H1 (cell line): ENCODE measurements at regions not wholly inside any gene's neighbourhood (a gene's known extent, or its start where the extent isn't known, plus 50 kb on each side); places are given as distances from the start of the nearest gene placed in this dataset.

ENCODE experiments used
- CTCF ChIA-PET: fragments of 300-600 bp; sonication (Branson Sonifier 250); formaldehyde crosslinking; loops from one replicate; lab custom pipeline; 2021; ENCODE audit not compliant: partially characterized antibody; lab: Charles Lee
- POLR2A ChIA-PET: fragments of 300-600 bp; sonication (Branson Sonifier 250); formaldehyde crosslinking; loops from one replicate; lab custom pipeline; 2021; ENCODE audit warnings: inconsistent platforms; ENCODE audit not compliant: partially characterized antibody; lab: Charles Lee
- DNase-seq, 2 experiments: peaks; one replicate each; pipeline versions ENCODE4 v3.0.0 to v3.0.0-alpha.2; 2010 to 2022; ENCODE audit warnings: low spot score in 2 of 2, low read depth in 1 of 2, mixed read lengths in 1 of 2
- FAIRE-seq: peaks from 2 replicates; lab custom pipeline; 2011; peaks lifted over from hg19 to GRCh38; lab: Jason Lieb, UNC
- H2AFZ ChIP-seq: 2 replicates; pipeline ENCODE4 v1.8.1; 2012; ENCODE audit warnings: low read length, inconsistent platforms
- H2AK5ac ChIP-seq: 2 replicates; pipeline ENCODE4 v1.6.1; 2013; ENCODE audit warnings: low read depth, low read length
- H2BK120ac ChIP-seq: replicated peaks from 2 replicates; pipeline ENCODE3; 2013; ENCODE audit warnings: low read depth, low read length, inconsistent platforms
- H2BK12ac ChIP-seq: 2 replicates; pipeline ENCODE4 v1.6.1; 2013; ENCODE audit warnings: low read depth, low read length
- H2BK15ac ChIP-seq: 2 replicates; pipeline ENCODE4 v1.6.1; 2013; ENCODE audit warnings: low read length
- H2BK20ac ChIP-seq: 2 replicates; pipeline ENCODE4 v1.6.1; 2013; ENCODE audit warnings: low read length
- H2BK5ac ChIP-seq: 2 replicates; pipeline ENCODE4 v1.6.1; 2013; ENCODE audit warnings: low read depth, low read length
- H3K14ac ChIP-seq: 2 replicates; pipeline ENCODE4 v1.6.1; 2013; ENCODE audit warnings: inconsistent platforms; ENCODE audit not compliant: insufficient read length
- H3K18ac ChIP-seq: 2 replicates; pipeline ENCODE4 v1.6.1; 2013; ENCODE audit warnings: low read length; ENCODE audit errors: extremely low read depth
- H3K23ac ChIP-seq: 2 replicates; pipeline ENCODE4 v1.6.1; 2013; ENCODE audit warnings: inconsistent platforms; ENCODE audit not compliant: insufficient read length
- H3K23me2 ChIP-seq: 2 replicates; pipeline ENCODE4 v1.6.1; 2013; ENCODE audit warnings: low read depth, low read length
- H3K27ac ChIP-seq: 2 replicates; pipeline ENCODE4 v1.6.1; 2011; ENCODE audit warnings: low read depth, low read length, inconsistent platforms
- H3K27me3 ChIP-seq, 4 experiments: replicated peaks in 1 of 4; 1 replicate in 1 of 4; 2 replicates in 3 of 4; pipeline versions ENCODE4 v1.6.1 to v1.8.1; 2011 to 2013; ENCODE audit warnings: low read length in 3 of 4, mild to moderate bottlenecking in 3 of 4, inconsistent platforms in 2 of 4, mixed read lengths in 2 of 4, moderate library complexity in 1 of 4; ENCODE audit not compliant: control insufficient read depth in 3 of 4, insufficient read depth in 3 of 4; ENCODE audit errors: extremely low read depth in 1 of 4
- H3K36me3 ChIP-seq, 4 experiments: 2 replicates each; pipeline versions ENCODE4 v1.6.1 to v1.8.1; 2011 to 2013; ENCODE audit warnings: mild to moderate bottlenecking in 4 of 4, low read length in 3 of 4, moderate library complexity in 2 of 4, control low read depth in 1 of 4, inconsistent platforms in 1 of 4; ENCODE audit not compliant: insufficient read depth in 4 of 4, control insufficient read depth in 2 of 4
- H3K4ac ChIP-seq: replicated peaks from 2 replicates; pipeline ENCODE3; 2013; ENCODE audit warnings: low read length, low read depth, mixed read lengths, inconsistent platforms; ENCODE audit not compliant: insufficient read length
- H3K4me1 ChIP-seq, 4 experiments: replicated peaks in 1 of 4; 1 replicate in 1 of 4; 2 replicates in 3 of 4; pipeline versions ENCODE4 v1.6.1 to v1.8.1; 2011 to 2013; ENCODE audit warnings: low read length in 3 of 4, inconsistent platforms in 2 of 4, mixed read lengths in 1 of 4; ENCODE audit not compliant: insufficient read depth in 4 of 4, control insufficient read depth in 3 of 4
- H3K4me2 ChIP-seq, 2 experiments: 2 replicates each; pipeline versions ENCODE4 v1.6.1 to v1.8.1; 2011 to 2013; ENCODE audit warnings: low read depth in 2 of 2, low read length in 2 of 2, control low read depth in 1 of 2, inconsistent platforms in 1 of 2, mild to moderate bottlenecking in 1 of 2; ENCODE audit not compliant: insufficient read depth in 1 of 2
- H3K4me3 ChIP-seq, 4 experiments: fragments of 200-600, 300-600 bp in 1 of 4; sonication (generic), shearing (Covaris generic), sonication (Bioruptor Twin) in 1 of 4; 2 replicates each; pipeline versions ENCODE4 v1.5.1 to v1.8.1; 2011 to 2016; ENCODE audit warnings: low read length in 4 of 4, low read depth in 3 of 4, control low read depth in 2 of 4, inconsistent platforms in 2 of 4, mild to moderate bottlenecking in 2 of 4, mixed read lengths in 1 of 4, moderate library complexity in 1 of 4; ENCODE audit not compliant: insufficient read depth in 2 of 4; ENCODE audit errors: extremely low read depth in 1 of 4
- H3K56ac ChIP-seq: replicated peaks from 2 replicates; pipeline ENCODE3; 2013; ENCODE audit warnings: low read depth, mild to moderate bottlenecking, mixed read lengths, low read length, inconsistent platforms; ENCODE audit not compliant: insufficient read length
- H3K79me1 ChIP-seq: 2 replicates; pipeline ENCODE4 v1.6.1; 2013; ENCODE audit warnings: low read depth, low read length, control low read depth
- H3K79me2 ChIP-seq, 2 experiments: 2 replicates each; pipeline versions ENCODE4 v1.6.1 to v1.8.1; 2012 to 2013; ENCODE audit warnings: low read length in 2 of 2, mild to moderate bottlenecking in 2 of 2, inconsistent platforms in 1 of 2; ENCODE audit not compliant: insufficient read depth in 2 of 2, control insufficient read depth in 1 of 2
- H3K9ac ChIP-seq, 4 experiments: replicated peaks in 1 of 4; 1 replicate in 1 of 4; 2 replicates in 3 of 4; pipeline versions ENCODE4 v1.6.1 to v1.8.1; 2011 to 2013; ENCODE audit warnings: low read depth in 3 of 4, low read length in 3 of 4, control low read depth in 2 of 4, mild to moderate bottlenecking in 2 of 4, moderate library complexity in 2 of 4, inconsistent platforms in 1 of 4; ENCODE audit errors: extremely low read depth in 1 of 4
- H3K9me3 ChIP-seq, 2 experiments: 2 replicates each; pipeline versions ENCODE4 v1.6.1 to v1.8.1; 2012 to 2013; ENCODE audit warnings: mild to moderate bottlenecking in 2 of 2, moderate library complexity in 2 of 2, control low read depth in 1 of 2, inconsistent platforms in 1 of 2, low read depth in 1 of 2, low read length in 1 of 2, mixed read lengths in 1 of 2; ENCODE audit not compliant: insufficient read depth in 2 of 2
- H4K20me1 ChIP-seq, 2 experiments: replicated peaks in 1 of 2; 2 replicates each; pipeline versions ENCODE3 to v1.8.1; 2011 to 2013; ENCODE audit warnings: inconsistent platforms in 2 of 2, low read length in 2 of 2, mild to moderate bottlenecking in 1 of 2; ENCODE audit not compliant: insufficient read depth in 2 of 2, control insufficient read depth in 1 of 2
- H4K5ac ChIP-seq: 2 replicates; pipeline ENCODE4 v1.6.1; 2013; ENCODE audit warnings: low read length, low read depth, mixed read lengths, inconsistent platforms; ENCODE audit not compliant: insufficient read length
- H4K8ac ChIP-seq: 2 replicates; pipeline ENCODE4 v1.8.0; 2013; ENCODE audit warnings: mild to moderate bottlenecking, moderate library complexity, low read length, inconsistent platforms; ENCODE audit not compliant: insufficient read depth; ENCODE audit errors: extremely low read depth
- H4K91ac ChIP-seq: replicated peaks from 2 replicates; pipeline ENCODE3; 2013; ENCODE audit warnings: low read length, mixed read lengths, inconsistent platforms; ENCODE audit not compliant: insufficient read length
- CHD2 ChIP-seq: IDR thresholded peaks from 2 replicates; pipeline ENCODE4 v1.6.1; 2012; ENCODE audit warnings: low read length, improper control_type of control experiment
- CREB1 ChIP-seq: IDR thresholded peaks from 2 replicates; pipeline ENCODE4 v1.6.1; 2012; ENCODE audit warnings: inconsistent platforms
- JUND ChIP-seq: IDR thresholded peaks from 2 replicates; pipeline ENCODE4 v1.6.1; 2011; ENCODE audit warnings: mild to moderate bottlenecking, improper control_type of control experiment, low read length
- KDM1A ChIP-seq: fragments of 200-600, 300-600 bp; sonication (generic); IDR thresholded peaks from 2 replicates; pipeline ENCODE4 v1.7.1; 2016; ENCODE audit warnings: mild to moderate bottlenecking, low read length, borderline replicate concordance
- MAFK ChIP-seq: IDR thresholded peaks from 2 replicates; pipeline ENCODE4 v1.6.1; 2012; ENCODE audit warnings: low read depth, mild to moderate bottlenecking, improper control_type of control experiment, low read length
- POU5F1 ChIP-seq: IDR thresholded peaks from 2 replicates; pipeline ENCODE4 v1.6.1; 2011; ENCODE audit warnings: low read depth, mild to moderate bottlenecking, low read length, moderate library complexity
- RAD21 ChIP-seq, 2 experiments: IDR thresholded peaks in 1 of 2; conservative IDR thresholded peaks in 1 of 2; 2 replicates each; pipeline ENCODE4 v1.6.1; 2011; ENCODE audit warnings: low read depth in 2 of 2, low read length in 2 of 2, improper control_type of control experiment in 1 of 2, inconsistent platforms in 1 of 2, mild to moderate bottlenecking in 1 of 2, moderate library complexity in 1 of 2
- RBBP5 ChIP-seq: IDR thresholded peaks from 2 replicates; pipeline ENCODE4 v1.7.1; 2012; ENCODE audit warnings: low read depth, mild to moderate bottlenecking, inconsistent platforms, low read length, moderate library complexity, borderline replicate concordance
- SIRT6 ChIP-seq: IDR thresholded peaks from one replicate; pipeline ENCODE4 v1.7.1; 2012; ENCODE audit warnings: low read length, inconsistent platforms
- TCF12 ChIP-seq: IDR thresholded peaks from 2 replicates; pipeline ENCODE4 v1.6.1; 2011; ENCODE audit warnings: low read depth, mild to moderate bottlenecking, low read length
- WGBS, 2 experiments: shearing (Covaris generic) in 1 of 2; methylation state at CpG; one replicate each; pipeline versions ENCODE4 v1.1.6 to v1.1.7; 2013 to 2015; ENCODE audit warnings: low lambda C conversion rate in 2 of 2, mixed read lengths in 2 of 2, inconsistent platforms in 1 of 2, low coverage in 1 of 2, missing lambda C conversion rate in 1 of 2; ENCODE audit not compliant: insufficient replicate concordance in 2 of 2, insufficient coverage in 1 of 2, insufficient read length in 1 of 2; ENCODE audit errors: extremely low coverage in 1 of 2, missing lambda C conversion rate in 1 of 2; 5-methylcytosine and 5-hydroxymethylcytosine counted together
- TF ChIP-seq, protein P1 (sequence below), 3 experiments: IDR thresholded peaks; 1 replicate in 2 of 3; 2 replicates in 1 of 3; pipeline versions ENCODE4 v1.5.1 to v1.6.1; 2011; ENCODE audit warnings: low read length in 3 of 3, mild to moderate bottlenecking in 3 of 3, inconsistent platforms in 2 of 3, low read depth in 1 of 3, moderate library complexity in 1 of 3; ENCODE audit not compliant: insufficient read depth in 1 of 3; ENCODE audit errors: control extremely low read depth in 1 of 3

DNA sequence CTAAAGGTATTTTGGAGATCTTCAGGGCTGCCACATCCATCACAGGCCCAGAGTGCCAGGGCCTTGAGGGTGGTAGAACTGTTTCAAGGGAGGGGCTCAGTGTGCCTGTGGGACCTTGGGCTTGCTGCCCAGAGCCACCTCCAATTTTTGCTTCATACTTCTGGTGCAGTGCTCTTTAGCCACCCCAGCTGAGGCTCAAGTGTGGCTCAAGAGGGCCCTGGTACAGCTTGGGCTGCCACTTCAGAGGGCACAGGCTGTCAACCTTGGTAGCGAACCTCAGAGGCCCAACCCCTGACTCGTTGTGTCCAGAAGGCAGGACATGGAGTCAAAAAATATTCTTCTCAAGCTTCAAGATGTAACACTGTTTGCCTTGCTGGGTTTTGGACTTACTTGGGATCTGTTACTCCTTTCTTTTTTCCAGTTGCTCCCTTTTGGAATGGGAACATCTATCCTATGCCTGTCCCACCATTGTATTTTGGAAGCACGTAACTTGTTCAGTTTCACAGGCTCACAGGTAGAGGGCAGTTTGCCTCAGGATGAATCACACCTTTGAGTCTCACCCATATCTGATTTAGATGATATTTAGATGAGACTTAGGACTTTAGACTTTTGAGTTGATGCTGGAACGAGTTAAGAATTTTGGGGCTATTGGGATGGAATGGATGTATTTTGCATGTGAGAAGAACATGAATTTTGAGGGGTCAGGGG lies 224.8 kb downstream of the RPS24 start:
- Histone ChIP-seq H2BK15ac (no peak overlapping the region), H2BK12ac (no peak overlapping the region), H3K56ac (no peak overlapping the region), H3K36me3 (no peaks in the 10 kb centered on the region), H3K27me3 (no peaks in the 10 kb centered on the region), H2BK120ac (no peak overlapping the region), H3K4me1 (0 out of 7 replicates have a peak, but pooled peaks cover 0 to 2% (median 0%) of the 10 kb centered on the region in 4 experiments), H2BK20ac (no peak overlapping the region), H3K18ac (no peak overlapping the region), H2BK5ac (no peak overlapping the region), H3K4me3 (no peak overlapping the region), H2AK5ac (no peak overlapping the region), H3K23me2 (no peaks in the 10 kb centered on the region), H4K8ac (no peak overlapping the region), H3K4ac (no peak overlapping the region), H3K4me2 (no peak overlapping the region), H3K14ac (no peak overlapping the region), H3K79me1 (no peaks in the 10 kb centered on the region), H4K5ac (no peak overlapping the region), H3K79me2 (no peaks in the 10 kb centered on the region), H4K91ac (no peak overlapping the region), H4K20me1 (no peaks in the 10 kb centered on the region), H3K27ac (no peak overlapping the region), H3K9ac (no peak overlapping the region), H3K9me3 (no peaks in the 10 kb centered on the region), H2AFZ (no peak overlapping the region), H3K23ac (no peak overlapping the region)
- DNase-seq (no peak), FAIRE-seq (peak; percentile 48)
- ChIA-PET CTCF (interaction anchor here (0.7 to 10.6 kb wide), 25 partner anchors 10 to 211 kb away, joined by 3 to 94 read pairs (median 5); no protein-coding TSS in a partner anchor), POLR2A (no interaction called here)
- WGBS, 2 experiments = 80% methylated on average over 4 of the region's 4 CpGs; no CpG with 5 or more reads in 1 of the 2 experiments
- TF ChIP-seq KDM1A (no peak), MAFK (no peak), JUND (no peak), CREB1 (no peak), RAD21 (IDR thresholded peaks at IDR 0.05 in 1 of 2, conservative IDR thresholded peaks at IDR 0.05 in 1 of 2; ENCODE audit: low read depth in 2 of 2, low read length in 2 of 2) (peak; percentile 57 to 60), RBBP5 (no peak), POU5F1 (no peak), CHD2 (no peak), TCF12 (no peak), SIRT6 (no peak)
- TF ChIP-seq, protein P1, sequence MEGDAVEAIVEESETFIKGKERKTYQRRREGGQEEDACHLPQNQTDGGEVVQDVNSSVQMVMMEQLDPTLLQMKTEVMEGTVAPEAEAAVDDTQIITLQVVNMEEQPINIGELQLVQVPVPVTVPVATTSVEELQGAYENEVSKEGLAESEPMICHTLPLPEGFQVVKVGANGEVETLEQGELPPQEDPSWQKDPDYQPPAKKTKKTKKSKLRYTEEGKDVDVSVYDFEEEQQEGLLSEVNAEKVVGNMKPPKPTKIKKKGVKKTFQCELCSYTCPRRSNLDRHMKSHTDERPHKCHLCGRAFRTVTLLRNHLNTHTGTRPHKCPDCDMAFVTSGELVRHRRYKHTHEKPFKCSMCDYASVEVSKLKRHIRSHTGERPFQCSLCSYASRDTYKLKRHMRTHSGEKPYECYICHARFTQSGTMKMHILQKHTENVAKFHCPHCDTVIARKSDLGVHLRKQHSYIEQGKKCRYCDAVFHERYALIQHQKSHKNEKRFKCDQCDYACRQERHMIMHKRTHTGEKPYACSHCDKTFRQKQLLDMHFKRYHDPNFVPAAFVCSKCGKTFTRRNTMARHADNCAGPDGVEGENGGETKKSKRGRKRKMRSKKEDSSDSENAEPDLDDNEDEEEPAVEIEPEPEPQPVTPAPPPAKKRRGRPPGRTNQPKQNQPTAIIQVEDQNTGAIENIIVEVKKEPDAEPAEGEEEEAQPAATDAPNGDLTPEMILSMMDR (IDR thresholded peaks at IDR 0.05; ENCODE audit: control extremely low read depth in 1 of 3, insufficient read depth in 1 of 3, low read depth in 1 of 3, low read length in 3 of 3) = peak in 2 of 3 experiments; percentile 31 to 58; a peak in 3 of 4 replicates
